SK-N-SH (cell line): ENCODE measurements at regions not wholly inside any gene's neighbourhood (a gene's known extent, or its start where the extent isn't known, plus 50 kb on each side); places are given as distances from the start of the nearest gene placed in this dataset.

Source experiments
- CTCF ChIA-PET: fragments of 300-600, 350-600 bp; formaldehyde crosslinking; extraction: SDS; loops from one replicate; lab custom pipeline; 2021; lab: Yijun Ruan, JAX
- POLR2A ChIA-PET: fragments of 350-600 bp; sonication (Branson Sonifier 250); formaldehyde crosslinking; extraction: SDS; loops from one replicate; lab custom pipeline; 2020; ENCODE audit warnings: antibody characterized with exemption, inconsistent platforms; lab: Yijun Ruan, JAX
- DNase-seq: peaks from one replicate; pipeline ENCODE4 v3.0.0; 2012
- H2AFZ ChIP-seq: fragments of 200-600 bp; sonication (generic); 2 replicates; pipeline ENCODE4 v1.8.1; 2016; ENCODE audit warnings: antibody characterized with exemption, mild to moderate bottlenecking, low read depth
- H3F3A ChIP-seq: fragments of 200-600 bp; sonication (generic); replicated peaks from 2 replicates; pipeline ENCODE3; 2016; ENCODE audit warnings: antibody characterized with exemption, mild to moderate bottlenecking; ENCODE audit not compliant: insufficient read depth
- H3K27ac ChIP-seq, 2 experiments: fragments of 200-500 bp in 1 of 2; fragments of 200-600 bp in 1 of 2; sonication (Bioruptor generic) in 1 of 2; sonication (generic), shearing (Covaris generic) in 1 of 2; 2 replicates each; pipeline versions ENCODE4 v1.5.1 to v1.6.1; 2014 to 2016; ENCODE audit warnings: low read depth in 2 of 2, inconsistent platforms in 1 of 2, low read length in 1 of 2, mild to moderate bottlenecking in 1 of 2, mixed read lengths in 1 of 2
- H3K27me3 ChIP-seq: fragments of 200-600 bp; sonication (generic), shearing (Covaris generic); 2 replicates; pipeline ENCODE4 v1.6.1; 2016; ENCODE audit warnings: mixed run types; ENCODE audit not compliant: insufficient read depth
- H3K36me3 ChIP-seq, 2 experiments: fragments of 200-500 bp in 1 of 2; fragments of 200-600 bp in 1 of 2; sonication (Bioruptor generic) in 1 of 2; sonication (generic) in 1 of 2; replicated peaks in 1 of 2; 2 replicates each; pipeline versions ENCODE3 to v1.5.1; 2014 to 2016; ENCODE audit warnings: low read length in 1 of 2, mild to moderate bottlenecking in 1 of 2; ENCODE audit not compliant: insufficient read depth in 2 of 2, control insufficient read depth in 1 of 2
- H3K4me1 ChIP-seq, 2 experiments: fragments of 200-500 bp in 1 of 2; fragments of 200-600 bp in 1 of 2; sonication (Bioruptor generic) in 1 of 2; sonication (generic), shearing (Covaris generic) in 1 of 2; 2 replicates each; pipeline versions ENCODE4 v1.5.1 to v1.6.1; 2014 to 2016; ENCODE audit warnings: low read depth in 1 of 2, low read length in 1 of 2, mixed run types in 1 of 2; ENCODE audit not compliant: insufficient read depth in 2 of 2, control insufficient read depth in 1 of 2
- H3K4me2 ChIP-seq: fragments of 200-600 bp; sonication (generic), shearing (Covaris generic); 2 replicates; pipeline ENCODE4 v1.6.1; 2017; ENCODE audit warnings: mixed run types
- H3K4me3 ChIP-seq, 2 experiments: fragments of 200-500 bp in 1 of 2; fragments of 200-600 bp in 1 of 2; sonication (Bioruptor generic) in 1 of 2; sonication (generic), shearing (Covaris generic) in 1 of 2; 2 replicates each; pipeline versions ENCODE4 v1.5.1 to v1.8.1; 2014 to 2016; ENCODE audit warnings: low read depth in 2 of 2, inconsistent platforms in 1 of 2, low read length in 1 of 2, mild to moderate bottlenecking in 1 of 2, mixed read lengths in 1 of 2, moderate library complexity in 1 of 2
- H3K79me2 ChIP-seq: fragments of 200-600 bp; sonication (generic); 2 replicates; pipeline ENCODE4 v1.8.1; 2017; ENCODE audit warnings: mild to moderate bottlenecking; ENCODE audit not compliant: insufficient read depth
- H3K9ac ChIP-seq: fragments of 200-600 bp; sonication (generic); 2 replicates; pipeline ENCODE4 v1.6.1; 2017; ENCODE audit warnings: mixed run types
- H3K9me2 ChIP-seq: fragments of 200-600 bp; sonication (generic); 2 replicates; pipeline ENCODE4 v1.6.1; 2017; ENCODE audit warnings: mixed run types
- H3K9me3 ChIP-seq: fragments of 200-600 bp; sonication (generic); 2 replicates; pipeline ENCODE4 v1.6.1; 2017; ENCODE audit warnings: mixed run types, mild to moderate bottlenecking, moderate library complexity
- H4K20me1 ChIP-seq: fragments of 200-600 bp; sonication (generic); 2 replicates; pipeline ENCODE4 v1.6.1; 2017; ENCODE audit warnings: mild to moderate bottlenecking, mixed run types; ENCODE audit not compliant: insufficient read depth
- CHD2 ChIP-seq: fragments of 150-350 bp; IDR thresholded peaks from 2 replicates; pipeline ENCODE4 v1.6.1; 2018; ENCODE audit warnings: low read length; ENCODE audit not compliant: partially characterized antibody
- ELF1 ChIP-seq: IDR thresholded peaks from 2 replicates; pipeline ENCODE4 v1.4.0; 2012
- EZH2phosphoT487 ChIP-seq: fragments of 200-600 bp; sonication (generic); IDR thresholded peaks from 2 replicates; pipeline ENCODE4 v1.6.1; 2017; ENCODE audit warnings: low read depth, mixed run types, mild to moderate bottlenecking, antibody characterized with exemption, moderate library complexity, borderline replicate concordance
- FOXM1 ChIP-seq: IDR thresholded peaks from 2 replicates; pipeline ENCODE4 v1.4.0; 2012; ENCODE audit warnings: low read depth, mild to moderate bottlenecking
- GABPA ChIP-seq: IDR thresholded peaks from 2 replicates; pipeline ENCODE4 v1.4.0; 2012; ENCODE audit warnings: low read depth, mild to moderate bottlenecking
- GATA2 ChIP-seq: sonication (generic); formaldehyde crosslinking; IDR thresholded peaks from 2 replicates; pipeline ENCODE4 v1.5.0; 2020; ENCODE audit warnings: mild to moderate bottlenecking, missing genetic modification reagents
- IRF3 ChIP-seq: fragments of 150-350 bp; IDR thresholded peaks from 2 replicates; pipeline ENCODE4 v1.6.1; 2016; ENCODE audit warnings: mild to moderate bottlenecking, low read depth, low read length
- MEF2A ChIP-seq: IDR thresholded peaks from 2 replicates; pipeline ENCODE4 v1.4.0; 2012; ENCODE audit warnings: low read depth, borderline replicate concordance
- MXI1 ChIP-seq: IDR thresholded peaks from 2 replicates; pipeline ENCODE4 v1.6.1; 2012; ENCODE audit warnings: mild to moderate bottlenecking, low read depth, low read length, improper control_type of control experiment
- NFIC ChIP-seq: IDR thresholded peaks from 2 replicates; pipeline ENCODE4 v1.4.0; 2012; ENCODE audit warnings: borderline replicate concordance
- REST ChIP-seq: IDR thresholded peaks from 2 replicates; pipeline ENCODE4 v1.6.1; 2012; ENCODE audit warnings: mild to moderate bottlenecking, low read depth, low read length, moderate library complexity
- RFX5 ChIP-seq: IDR thresholded peaks from 2 replicates; pipeline ENCODE4 v1.6.1; 2012; ENCODE audit warnings: mild to moderate bottlenecking, improper control_type of control experiment, low read length
- SMC3 ChIP-seq: IDR thresholded peaks from 2 replicates; pipeline ENCODE4 v1.6.1; 2012; ENCODE audit warnings: low read depth, low read length, improper control_type of control experiment
- TAF1 ChIP-seq: IDR thresholded peaks from 2 replicates; pipeline ENCODE4 v1.6.1; 2012; ENCODE audit warnings: low read depth, mild to moderate bottlenecking, low read length, moderate library complexity, borderline replicate concordance
- TCF12 ChIP-seq: IDR thresholded peaks from 2 replicates; pipeline ENCODE4 v1.4.0; 2012
- USF2 ChIP-seq: fragments of 150-350 bp; IDR thresholded peaks from 2 replicates; pipeline ENCODE4 v1.6.1; 2017; ENCODE audit warnings: antibody characterized with exemption, low read length, low read depth, borderline replicate concordance
- WGBS: methylation state at CpG from one replicate; pipeline ENCODE4 v1.1.6; 2017; ENCODE audit warnings: low lambda C conversion rate; 5-methylcytosine and 5-hydroxymethylcytosine counted together

- Histone ChIP-seq H3K4me3 (no peak overlapping the region), H3K36me3 (no peaks in the 10 kb centered on the region), H3K4me2 (no peak overlapping the region), H3K27ac (no peak overlapping the region), H3K9me2 (no peaks in the 10 kb centered on the region), H3K27me3 (peaks cover 6% of the 10 kb centered on the region; the same call in 1 of the 2 replicates), H3K9ac (no peak overlapping the region), H3K79me2 (no peaks in the 10 kb centered on the region), H4K20me1 (no peaks in the 10 kb centered on the region), H3F3A (no peaks in the 10 kb centered on the region), H3K4me1 (no peaks in the 10 kb centered on the region; a peak in 1 of 4 replicates), H2AFZ (no peak overlapping the region), H3K9me3 (no peaks in the 10 kb centered on the region)
- ChIA-PET CTCF (interaction anchor here (0.9 kb wide), 1 partner anchor 761 kb away, joined by 4 read pairs; no protein-coding TSS in a partner anchor), POLR2A (no interaction called here)
- DNase-seq, result no peak
- whole genome bisulfite sequencing, result 65% methylated on average over 6 of the region's 6 CpGs
- TF ChIP-seq GATA2 (CRISPR knock-in tag) (no peak), SMC3 (no peak), ELF1 (no peak)
Observed at GRCh38 chr20:47859278-47859677, 74.0 kb upstream of the SULF2 start.

- WGBS, result 81% methylated on average over 17 of the region's 17 CpGs
- no peak for DNase-seq
Observed at GRCh38 chr20:47857569-47858464, 72.5 kb upstream of the SULF2 start.

More at GRCh38 chr20:47857569-47858464, 72.5 kb upstream of the SULF2 start:
- H3F3A ChIP-seq, result no peaks in the 10 kb centered on the region
- no peak for TF ChIP-seq REST
- TF ChIP-seq IRF3, result no peak
- no peak for TF ChIP-seq USF2
- no peak for TF ChIP-seq TCF12
- no peak for TF ChIP-seq MEF2A
- no peak for TF ChIP-seq GABPA
- no peak for TF ChIP-seq EZH2phosphoT487
- TF ChIP-seq SMC3, result no peak
- TF ChIP-seq TAF1, result no peak
- no peak for TF ChIP-seq CHD2
- no peak for TF ChIP-seq GATA2 (CRISPR knock-in tag)
- TF ChIP-seq FOXM1, result no peak
- TF ChIP-seq MXI1, result no peak
- TF ChIP-seq NFIC, result no peak
- TF ChIP-seq RFX5, result no peak
- no peaks in the 10 kb centered on the region for H3K9me2 ChIP-seq
- no peak overlapping the region for H3K27ac ChIP-seq
- no peaks in the 10 kb centered on the region for H3K79me2 ChIP-seq
- H4K20me1 ChIP-seq, result no peaks in the 10 kb centered on the region
- no peak overlapping the region for H3K4me2 ChIP-seq
- no peaks in the 10 kb centered on the region for H3K36me3 ChIP-seq
- no peaks in the 10 kb centered on the region for H3K27me3 ChIP-seq
- H3K4me1 ChIP-seq, result no peaks in the 10 kb centered on the region; a peak in 1 of 4 replicates
- H3K9me3 ChIP-seq, result no peaks in the 10 kb centered on the region
- CTCF ChIA-PET, result interaction anchor here (1.2 kb wide), 1 partner anchor 9 kb away, joined by 3 read pairs; no protein-coding TSS in a partner anchor
- no peak overlapping the region for H3K4me3 ChIP-seq
- H3K9ac ChIP-seq, result no peak overlapping the region
- no peak overlapping the region for H2AFZ ChIP-seq
- POLR2A ChIA-PET, result no interaction called here
